ENCODE measurements at regions not wholly inside any gene's neighbourhood (a gene's known extent, or its start where the extent isn't known, plus 50 kb on each side); places are given as distances from the start of the nearest gene placed in this dataset.

DNA sequence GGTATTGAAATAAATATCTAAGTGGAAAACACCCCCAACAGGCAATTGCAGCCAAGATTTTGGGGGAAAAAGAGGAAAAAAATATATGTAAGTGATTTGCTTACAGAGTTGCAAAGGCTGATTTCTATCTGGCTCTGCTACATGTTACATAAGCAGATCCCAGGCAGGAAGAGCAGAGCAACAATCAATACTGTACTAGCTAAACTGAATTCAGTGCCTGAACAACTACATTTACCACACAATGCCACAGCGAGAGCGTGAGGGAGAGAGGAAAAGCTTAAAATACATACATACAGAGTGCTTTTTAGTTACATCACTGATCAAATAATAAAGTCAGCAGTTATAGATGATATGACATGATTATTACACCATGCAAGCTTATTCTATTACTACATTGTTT is 665.6 kb upstream of the ARGLU1 start:
- Histone ChIP-seq H3K27me3 (ENCODE audit: insufficient read depth, low read depth, low read length) (no peaks in the 10 kb centered on the region), H3K9me2 (ENCODE audit: insufficient read depth, low read length) (no peaks in the 10 kb centered on the region), H3K4me3 (ENCODE audit: low read length) (peak overlapping the region; percentile 58), H3K4me2 (ENCODE audit: low read length) (no peak overlapping the region), H3K79me2 (replicated peaks; ENCODE audit: insufficient read depth, low read length) (no peaks in the 10 kb centered on the region), H3F3A (ENCODE audit: insufficient read depth, low read length, poor library complexity, severe bottlenecking) (peaks cover 4% of the 10 kb centered on the region), H2AFZ (ENCODE audit: low read depth, low read length) (no peak overlapping the region), H3K9me3 (ENCODE audit: low read length) (no peaks in the 10 kb centered on the region), H3K36me3 (ENCODE audit: insufficient read depth, low read length) (no peaks in the 10 kb centered on the region), H3K9ac (ENCODE audit: low read length) (peak overlapping the region; percentile 69), H3K27ac (ENCODE audit: low read length) (peak overlapping the region; percentile 95), H4K20me1 (ENCODE audit: insufficient read depth) (no peaks in the 10 kb centered on the region)
- TF ChIP-seq MXI1 (conservative IDR thresholded peaks at IDR 0.05; ENCODE audit: poor library complexity, severe bottlenecking) (no peak), SMC3 (conservative IDR thresholded peaks at IDR 0.05; ENCODE audit: poor library complexity) (no peak), POLR2AphosphoS5 (IDR thresholded peaks at IDR 0.05) (no peak), CTCF (IDR thresholded peaks at IDR 0.05; ENCODE audit: poor library complexity, severe bottlenecking) (no peak), TAF1 (IDR thresholded peaks at IDR 0.05; ENCODE audit: low read depth) (no peak), RAD21 (conservative IDR thresholded peaks at IDR 0.05) (no peak), EP300 (conservative IDR thresholded peaks at IDR 0.05; ENCODE audit: poor library complexity, severe bottlenecking) (no peak)

DNA sequence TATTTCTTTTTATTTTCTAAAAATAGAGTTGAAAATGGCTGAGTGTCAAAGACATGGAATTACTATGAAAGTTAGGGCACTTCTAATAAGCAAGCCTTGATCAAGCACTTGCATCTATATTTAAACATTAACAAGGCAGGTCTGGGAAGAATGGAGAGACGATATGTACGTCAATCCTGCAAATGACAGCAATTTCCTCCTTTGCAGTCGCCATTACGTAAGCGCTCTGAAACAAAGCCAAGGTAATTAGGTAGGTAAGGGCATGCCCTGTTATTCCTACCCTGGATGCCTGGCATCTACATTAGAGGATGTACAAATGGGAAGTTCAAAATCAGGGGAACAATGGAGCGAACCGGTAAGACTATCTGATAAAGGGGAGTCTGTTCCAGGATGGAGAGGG is 664.0 kb upstream of the ARGLU1 start:
- H4K20me1 ChIP-seq (ENCODE audit: insufficient read depth) = no peaks in the 10 kb centered on the region
- H2AFZ ChIP-seq (ENCODE audit: low read depth, low read length) = no peak overlapping the region
- no peak for TF ChIP-seq POLR2AphosphoS5 (IDR thresholded peaks at IDR 0.05)
- no peaks in the 10 kb centered on the region for H3K9me2 ChIP-seq (ENCODE audit: insufficient read depth, low read length)
- no peaks in the 10 kb centered on the region for H3K27me3 ChIP-seq (ENCODE audit: insufficient read depth, low read depth, low read length)
- no peak overlapping the region for H3K4me2 ChIP-seq (ENCODE audit: low read length)
- H3K9me3 ChIP-seq (ENCODE audit: low read length) = no peaks in the 10 kb centered on the region
- no peaks in the 10 kb centered on the region for H3K79me2 ChIP-seq (replicated peaks; ENCODE audit: insufficient read depth, low read length)
- peak overlapping the region; percentile 95 for H3K27ac ChIP-seq (ENCODE audit: low read length)
- peak overlapping the region; percentile 17 for H3K9ac ChIP-seq (ENCODE audit: low read length)
- H3K4me3 ChIP-seq (ENCODE audit: low read length) = peak overlapping the region; percentile 1
- H3F3A ChIP-seq (ENCODE audit: insufficient read depth, low read length, poor library complexity, severe bottlenecking) = peaks cover 4% of the 10 kb centered on the region
- no peaks in the 10 kb centered on the region for H3K36me3 ChIP-seq (ENCODE audit: insufficient read depth, low read length)

GRCh38 chr13:107223867-107224266 is 655.9 kb upstream of the ARGLU1 start:
- Histone ChIP-seq H3K4me3 (ENCODE audit: low read length) (no peak overlapping the region), H3K9ac (ENCODE audit: low read length) (no peak overlapping the region), H3F3A (ENCODE audit: insufficient read depth, low read length, poor library complexity, severe bottlenecking) (no peaks in the 10 kb centered on the region), H4K20me1 (ENCODE audit: insufficient read depth) (no peaks in the 10 kb centered on the region), H3K79me2 (replicated peaks; ENCODE audit: insufficient read depth, low read length) (no peaks in the 10 kb centered on the region), H3K9me2 (ENCODE audit: insufficient read depth, low read length) (no peaks in the 10 kb centered on the region), H3K27me3 (ENCODE audit: insufficient read depth, low read depth, low read length) (no peaks in the 10 kb centered on the region), H3K4me2 (ENCODE audit: low read length) (no peak overlapping the region), H3K27ac (ENCODE audit: low read length) (no peak overlapping the region), H3K36me3 (ENCODE audit: insufficient read depth, low read length) (no peaks in the 10 kb centered on the region), H3K9me3 (ENCODE audit: low read length) (no peaks in the 10 kb centered on the region), H2AFZ (ENCODE audit: low read depth, low read length) (no peak overlapping the region)
- TF ChIP-seq TAF1 (IDR thresholded peaks at IDR 0.05; ENCODE audit: low read depth) (no peak), POLR2AphosphoS5 (IDR thresholded peaks at IDR 0.05) (no peak), CTCF (IDR thresholded peaks at IDR 0.05; ENCODE audit: poor library complexity, severe bottlenecking) (no peak), SMC3 (conservative IDR thresholded peaks at IDR 0.05; ENCODE audit: poor library complexity) (no peak), EP300 (conservative IDR thresholded peaks at IDR 0.05; ENCODE audit: poor library complexity, severe bottlenecking) (no peak)

All from neural cell (in vitro differentiated cells).